ENCODE measurements at regions not wholly inside any gene's neighbourhood (a gene's known extent, or its start where the extent isn't known, plus 50 kb on each side); places are given as distances from the start of the nearest gene placed in this dataset.
A peak's percentile ranks its signal among the peaks of the same experiment; 100 is the strongest.

DNA sequence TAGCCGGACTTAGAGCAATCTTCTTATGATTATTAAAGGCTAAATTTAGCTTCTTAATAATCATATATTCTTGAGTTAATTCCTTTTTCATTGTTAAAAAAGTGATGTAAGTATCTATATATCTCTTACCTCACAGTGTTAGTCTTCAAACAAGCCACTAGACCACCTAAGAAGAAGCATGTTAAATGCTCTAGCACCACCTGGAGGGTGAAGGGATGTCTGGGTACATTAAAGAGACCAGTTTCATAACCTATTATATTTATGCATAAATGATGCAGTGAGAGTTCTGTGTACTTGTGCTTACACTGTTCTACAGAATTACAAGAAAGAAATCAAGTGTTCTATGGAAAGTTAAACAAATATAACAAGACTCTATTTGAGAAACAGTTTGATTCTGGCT lies 55.9 kb upstream of the SLCO6A1 start:
- no peak overlapping the region for H2BK12ac ChIP-seq (ENCODE audit: low read depth, low read length)
- H3K18ac ChIP-seq (ENCODE audit: extremely low read depth, low read length), result no peak overlapping the region
- H4K91ac ChIP-seq (replicated peaks; ENCODE audit: insufficient read length, low read length), result no peak overlapping the region
- no peak overlapping the region for H2AK5ac ChIP-seq (ENCODE audit: low read depth, low read length)
- no peak for DNase-seq (ENCODE audit: low read depth in 1 of 2, low spot score in 2 of 2)
- no peak overlapping the region for H2BK15ac ChIP-seq (ENCODE audit: low read length)
- no peak overlapping the region for H3K56ac ChIP-seq (replicated peaks; ENCODE audit: insufficient read length, low read depth, low read length)
- H3K4me2 ChIP-seq (ENCODE audit: insufficient read depth in 1 of 2, low read depth in 2 of 2, low read length in 2 of 2), result no peak overlapping the region
- H3K36me3 ChIP-seq (ENCODE audit: control insufficient read depth in 2 of 4, insufficient read depth in 4 of 4, low read length in 3 of 4), result no peaks in the 10 kb centered on the region
- H4K5ac ChIP-seq (ENCODE audit: insufficient read length, low read depth, low read length), result no peak overlapping the region
- no peak overlapping the region for H3K4me3 ChIP-seq (ENCODE audit: extremely low read depth in 1 of 4, insufficient read depth in 2 of 4, low read depth in 3 of 4, low read length in 4 of 4)
- H3K23ac ChIP-seq (ENCODE audit: insufficient read length), result no peak overlapping the region
- no peak overlapping the region for H3K4ac ChIP-seq (replicated peaks; ENCODE audit: insufficient read length, low read depth, low read length)
- ChIA-PET CTCF (ENCODE audit: partially characterized antibody) (interaction anchor here (0.7 to 1.3 kb wide), 5 partner anchors 9 to 105 kb away, joined by 3 to 7 read pairs (median 4); no protein-coding TSS in a partner anchor), POLR2A (ENCODE audit: partially characterized antibody) (no interaction called here)
- no peaks in the 10 kb centered on the region for H3K9me3 ChIP-seq (ENCODE audit: insufficient read depth in 2 of 2, low read depth in 1 of 2, low read length in 1 of 2)
- peaks cover 0 to 5% (median 1%) of the 10 kb centered on the region in 4 experiments; a peak in 2 of 7 replicates for H3K4me1 ChIP-seq (replicated peaks in 1 of 4; ENCODE audit: control insufficient read depth in 3 of 4, insufficient read depth in 4 of 4, low read length in 3 of 4)
- no peak overlapping the region for H2BK5ac ChIP-seq (ENCODE audit: low read depth, low read length)
- H3K27ac ChIP-seq (ENCODE audit: low read depth, low read length), result no peak overlapping the region
- no peak for FAIRE-seq
- no peak overlapping the region for H2BK120ac ChIP-seq (replicated peaks; ENCODE audit: low read depth, low read length)
- TF ChIP-seq YY1 (IDR thresholded peaks at IDR 0.05; ENCODE audit: low read depth, low read length), result no peak
- TF ChIP-seq, protein P1, sequence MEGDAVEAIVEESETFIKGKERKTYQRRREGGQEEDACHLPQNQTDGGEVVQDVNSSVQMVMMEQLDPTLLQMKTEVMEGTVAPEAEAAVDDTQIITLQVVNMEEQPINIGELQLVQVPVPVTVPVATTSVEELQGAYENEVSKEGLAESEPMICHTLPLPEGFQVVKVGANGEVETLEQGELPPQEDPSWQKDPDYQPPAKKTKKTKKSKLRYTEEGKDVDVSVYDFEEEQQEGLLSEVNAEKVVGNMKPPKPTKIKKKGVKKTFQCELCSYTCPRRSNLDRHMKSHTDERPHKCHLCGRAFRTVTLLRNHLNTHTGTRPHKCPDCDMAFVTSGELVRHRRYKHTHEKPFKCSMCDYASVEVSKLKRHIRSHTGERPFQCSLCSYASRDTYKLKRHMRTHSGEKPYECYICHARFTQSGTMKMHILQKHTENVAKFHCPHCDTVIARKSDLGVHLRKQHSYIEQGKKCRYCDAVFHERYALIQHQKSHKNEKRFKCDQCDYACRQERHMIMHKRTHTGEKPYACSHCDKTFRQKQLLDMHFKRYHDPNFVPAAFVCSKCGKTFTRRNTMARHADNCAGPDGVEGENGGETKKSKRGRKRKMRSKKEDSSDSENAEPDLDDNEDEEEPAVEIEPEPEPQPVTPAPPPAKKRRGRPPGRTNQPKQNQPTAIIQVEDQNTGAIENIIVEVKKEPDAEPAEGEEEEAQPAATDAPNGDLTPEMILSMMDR (IDR thresholded peaks at IDR 0.05; ENCODE audit: control extremely low read depth in 1 of 3, insufficient read depth in 1 of 3, low read depth in 1 of 3, low read length in 3 of 3), result peak in 2 of 3 experiments; percentile 31 to 38; a peak in 3 of 4 replicates
- TF ChIP-seq RAD21 (IDR thresholded peaks at IDR 0.05 in 1 of 2, conservative IDR thresholded peaks at IDR 0.05 in 1 of 2; ENCODE audit: low read depth in 2 of 2, low read length in 2 of 2), result peak; percentile 62 to 63
- 91% methylated on average over 1 of the region's 1 CpG; no CpG with 5 or more reads in 1 of the 2 experiments for WGBS, 2 experiments (ENCODE audit: extremely low coverage in 1 of 2, insufficient coverage in 1 of 2, insufficient read length in 1 of 2, insufficient replicate concordance in 2 of 2, low coverage in 1 of 2, low lambda C conversion rate in 2 of 2, missing lambda C conversion rate in 1 of 2)
- no peak overlapping the region for H3K14ac ChIP-seq (ENCODE audit: insufficient read length)
- no peaks in the 10 kb centered on the region for H3K23me2 ChIP-seq (ENCODE audit: low read depth, low read length)
- no peaks in the 10 kb centered on the region for H3K27me3 ChIP-seq (replicated peaks in 1 of 4; ENCODE audit: control insufficient read depth in 3 of 4, extremely low read depth in 1 of 4, insufficient read depth in 3 of 4, low read length in 3 of 4)
- H2BK20ac ChIP-seq (ENCODE audit: low read length), result no peak overlapping the region
- no peak overlapping the region for H4K8ac ChIP-seq (ENCODE audit: extremely low read depth, insufficient read depth, low read length)
- no peaks in the 10 kb centered on the region for H3K79me2 ChIP-seq (ENCODE audit: control insufficient read depth in 1 of 2, insufficient read depth in 2 of 2, low read length in 2 of 2)
- no peaks in the 10 kb centered on the region for H4K20me1 ChIP-seq (replicated peaks in 1 of 2; ENCODE audit: control insufficient read depth in 1 of 2, insufficient read depth in 2 of 2, low read length in 2 of 2)
- H2AFZ ChIP-seq (ENCODE audit: low read length), result no peak overlapping the region
- H3K9ac ChIP-seq (replicated peaks in 1 of 4; ENCODE audit: extremely low read depth in 1 of 4, low read depth in 3 of 4, low read length in 3 of 4), result no peak overlapping the region
- no peaks in the 10 kb centered on the region for H3K79me1 ChIP-seq (ENCODE audit: low read depth, low read length)
